ENCODE measurements at regions not wholly inside any gene's neighbourhood (a gene's known extent, or its start where the extent isn't known, plus 50 kb on each side); places are given as distances from the start of the nearest gene placed in this dataset.
"Not testable (repeated sequence)": the region's sequence is repeated elsewhere in the genome, so short reads cannot be mapped to it uniquely, and the experiment has no call there.

GRCh38 chr3:144708437-144708836 is 736.8 kb downstream of the DIPK2A start:
- H3K4me1 Mint-ChIP-seq, result no peaks in the 10 kb centered on the region
- H3K4me3 Mint-ChIP-seq, result no peak overlapping the region
- H3K27me3 Mint-ChIP-seq (ENCODE audit: low read depth), result no peaks in the 10 kb centered on the region
- H3K9me3 Mint-ChIP-seq, result peaks cover 7% of the 10 kb centered on the region
- H3K27ac Mint-ChIP-seq, result no peak overlapping the region
- TF ChIP-seq CTCF (IDR thresholded peaks at IDR 0.05; ENCODE audit: unreplicated experiment in 3 of 3), result no peak
- no peaks in the 10 kb centered on the region for H3K36me3 Mint-ChIP-seq (ENCODE audit: low read depth)

GRCh38 chr3:144737281-144737680 is 765.7 kb downstream of the DIPK2A start:
- Mint-ChIP-seq H3K27me3 (ENCODE audit: low read depth) (no peaks in the 10 kb centered on the region), H3K27ac (no peak overlapping the region), H3K36me3 (ENCODE audit: low read depth) (no peaks in the 10 kb centered on the region), H3K4me1 (no peaks in the 10 kb centered on the region), H3K4me3 (no peak overlapping the region), H3K9me3 (peaks cover 2% of the 10 kb centered on the region)
- no peak for TF ChIP-seq CTCF (IDR thresholded peaks at IDR 0.05; ENCODE audit: unreplicated experiment in 3 of 3)

GRCh38 chr3:144743225-144743668 is 771.6 kb downstream of the DIPK2A start:
- no peaks in the 10 kb centered on the region for H3K9me3 Mint-ChIP-seq
- no peaks in the 10 kb centered on the region for H3K27me3 Mint-ChIP-seq (ENCODE audit: low read depth)
- no peak overlapping the region for H3K4me3 Mint-ChIP-seq
- no peaks in the 10 kb centered on the region for H3K4me1 Mint-ChIP-seq
- no peak for TF ChIP-seq CTCF (IDR thresholded peaks at IDR 0.05; ENCODE audit: unreplicated experiment in 3 of 3)
- no peak overlapping the region for H3K27ac Mint-ChIP-seq
- no peaks in the 10 kb centered on the region for H3K36me3 Mint-ChIP-seq (ENCODE audit: low read depth)

- Mint-ChIP-seq H3K4me1 (no peaks in the 10 kb centered on the region), H3K27ac (no peak overlapping the region), H3K36me3 (ENCODE audit: low read depth) (no peaks in the 10 kb centered on the region), H3K9me3 (no peaks in the 10 kb centered on the region), H3K27me3 (ENCODE audit: low read depth) (no peaks in the 10 kb centered on the region), H3K4me3 (no peak overlapping the region)
- no peak for TF ChIP-seq CTCF (IDR thresholded peaks at IDR 0.05; ENCODE audit: unreplicated experiment in 3 of 3)
Observed at GRCh38 chr3:144744473-144744872, 772.9 kb downstream of the DIPK2A start.

GRCh38 chr3:144746631-144747030 is 775.0 kb downstream of the DIPK2A start:
- H3K27ac Mint-ChIP-seq, result no peak overlapping the region
- no peak for TF ChIP-seq CTCF (IDR thresholded peaks at IDR 0.05; ENCODE audit: unreplicated experiment in 3 of 3)

GRCh38 chr3:144749536-144750253 is 778.1 kb downstream of the DIPK2A start:
- not testable (repeated sequence) for H3K36me3 Mint-ChIP-seq (ENCODE audit: low read depth); H3K4me3 Mint-ChIP-seq; H3K27me3 Mint-ChIP-seq (ENCODE audit: low read depth); H3K9me3 Mint-ChIP-seq; H3K4me1 Mint-ChIP-seq; H3K27ac Mint-ChIP-seq

More at GRCh38 chr3:144746631-144747030, 775.0 kb downstream of the DIPK2A start:
- Mint-ChIP-seq H3K36me3 (ENCODE audit: low read depth) (no peaks in the 10 kb centered on the region), H3K27me3 (ENCODE audit: low read depth) (no peaks in the 10 kb centered on the region), H3K4me1 (no peaks in the 10 kb centered on the region), H3K9me3 (no peaks in the 10 kb centered on the region), H3K4me3 (no peak overlapping the region)
